ENCODE measurements at regions not wholly inside any gene's neighbourhood (a gene's known extent, or its start where the extent isn't known, plus 50 kb on each side); places are given as distances from the start of the nearest gene placed in this dataset.

- TF ChIP-seq SATB2 (CRISPR knock-in tag; IDR thresholded peaks at IDR 0.05) (no peak), PRMT3 (CRISPR knock-in tag; IDR thresholded peaks at IDR 0.05; ENCODE audit: borderline replicate concordance, low read depth) (no peak), HMG20A (CRISPR knock-in tag; IDR thresholded peaks at IDR 0.05; ENCODE audit: borderline replicate concordance) (no peak), JUN (CRISPR knock-in tag; IDR thresholded peaks at IDR 0.05) (no peak), NCOA1 (CRISPR knock-in tag; IDR thresholded peaks at IDR 0.05) (no peak), IRF2 (CRISPR knock-in tag; IDR thresholded peaks at IDR 0.05) (no peak), FOXA3 (CRISPR knock-in tag; IDR thresholded peaks at IDR 0.05) (no peak), ZNF792 (CRISPR knock-in tag; IDR thresholded peaks at IDR 0.05) (no peak), ZNF274 (CRISPR knock-in tag; IDR thresholded peaks at IDR 0.05) (no peak), KIAA2018 (CRISPR knock-in tag; IDR thresholded peaks at IDR 0.05; ENCODE audit: borderline replicate concordance) (no peak), XBP1 (CRISPR knock-in tag; IDR thresholded peaks at IDR 0.05) (no peak)
Measured at GRCh38 chr11:134656861-134657540, 245.0 kb upstream of the B3GAT1 start.
